ENCODE measurements at regions not wholly inside any gene's neighbourhood (a gene's known extent, or its start where the extent isn't known, plus 50 kb on each side); places are given as distances from the start of the nearest gene placed in this dataset.

- H3K27ac ChIP-seq (ENCODE audit: low read depth, low read length) = no peak overlapping the region
- no peaks in the 10 kb centered on the region for H3K27me3 ChIP-seq (ENCODE audit: control insufficient read depth, insufficient read depth, low read length)
- H3K9ac ChIP-seq (ENCODE audit: low read length) = no peak overlapping the region
- H3K9me3 ChIP-seq (ENCODE audit: control insufficient read depth, insufficient read depth, low read depth, low read length) = no peaks in the 10 kb centered on the region
- no peaks in the 10 kb centered on the region for H3K36me3 ChIP-seq (ENCODE audit: control insufficient read depth, insufficient read depth, low read length)
- no peak overlapping the region for H3K4me3 ChIP-seq (ENCODE audit: low read depth, low read length)
- no peaks in the 10 kb centered on the region for H3K4me1 ChIP-seq (ENCODE audit: control insufficient read depth, insufficient read depth, low read length)
Observed at GRCh38 chr9:107620801-107621200, 131.2 kb upstream of the KLF4 start.

DNA sequence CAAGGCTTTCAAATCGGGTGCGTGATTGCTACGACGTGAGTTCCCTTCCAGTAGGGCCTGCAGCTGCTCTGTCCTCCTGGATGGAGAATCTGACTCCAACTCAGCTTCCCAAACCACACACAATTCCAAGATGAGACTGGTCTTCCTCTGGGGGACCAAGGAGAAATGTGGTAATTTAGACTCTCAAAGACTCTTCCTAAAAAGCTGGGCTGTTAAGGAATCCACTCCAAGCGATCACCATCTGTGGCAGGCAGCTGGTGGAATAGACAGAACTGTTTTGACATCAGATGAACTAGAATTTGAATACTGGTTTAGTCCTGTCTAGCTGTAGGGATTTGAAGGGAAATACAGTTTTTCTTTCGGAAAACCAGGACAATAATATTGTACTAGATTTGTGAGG lies 130.7 kb upstream of the KLF4 start:
- Histone ChIP-seq H3K36me3 (ENCODE audit: control insufficient read depth, insufficient read depth, low read length) (no peaks in the 10 kb centered on the region), H3K9ac (ENCODE audit: low read length) (no peak overlapping the region), H3K4me3 (ENCODE audit: low read depth, low read length) (no peak overlapping the region), H3K27ac (ENCODE audit: low read depth, low read length) (no peak overlapping the region), H3K27me3 (ENCODE audit: control insufficient read depth, insufficient read depth, low read length) (no peaks in the 10 kb centered on the region), H3K4me1 (ENCODE audit: control insufficient read depth, insufficient read depth, low read length) (no peaks in the 10 kb centered on the region), H3K9me3 (ENCODE audit: control insufficient read depth, insufficient read depth, low read depth, low read length) (no peaks in the 10 kb centered on the region)

- Histone ChIP-seq H3K9me3 (ENCODE audit: control insufficient read depth, insufficient read depth, low read depth, low read length) (no peaks in the 10 kb centered on the region), H3K27ac (ENCODE audit: low read depth, low read length) (no peak overlapping the region), H3K9ac (ENCODE audit: low read length) (no peak overlapping the region), H3K4me3 (ENCODE audit: low read depth, low read length) (no peak overlapping the region), H3K27me3 (ENCODE audit: control insufficient read depth, insufficient read depth, low read length) (no peaks in the 10 kb centered on the region), H3K4me1 (ENCODE audit: control insufficient read depth, insufficient read depth, low read length) (no peaks in the 10 kb centered on the region), H3K36me3 (ENCODE audit: control insufficient read depth, insufficient read depth, low read length) (no peaks in the 10 kb centered on the region)
Observed at GRCh38 chr9:107615321-107615720, 125.8 kb upstream of the KLF4 start.

- no peak overlapping the region for H3K9ac ChIP-seq (ENCODE audit: low read length)
- no peaks in the 10 kb centered on the region for H3K9me3 ChIP-seq (ENCODE audit: control insufficient read depth, insufficient read depth, low read depth, low read length)
- H3K27me3 ChIP-seq (ENCODE audit: control insufficient read depth, insufficient read depth, low read length) = no peaks in the 10 kb centered on the region
- H3K36me3 ChIP-seq (ENCODE audit: control insufficient read depth, insufficient read depth, low read length) = no peaks in the 10 kb centered on the region
- H3K4me1 ChIP-seq (ENCODE audit: control insufficient read depth, insufficient read depth, low read length) = no peaks in the 10 kb centered on the region
- H3K27ac ChIP-seq (ENCODE audit: low read depth, low read length) = no peak overlapping the region
- no peak overlapping the region for H3K4me3 ChIP-seq (ENCODE audit: low read depth, low read length)
Observed at GRCh38 chr9:107614765-107615164, 125.2 kb upstream of the KLF4 start.

- Histone ChIP-seq H3K27me3 (ENCODE audit: control insufficient read depth, insufficient read depth, low read length) (no peaks in the 10 kb centered on the region), H3K4me1 (ENCODE audit: control insufficient read depth, insufficient read depth, low read length) (no peaks in the 10 kb centered on the region)
Observed at GRCh38 chr9:107613321-107613720, 123.8 kb upstream of the KLF4 start.

GRCh38 chr9:107612136-107612535 lies 122.6 kb upstream of the KLF4 start:
- Histone ChIP-seq H3K27me3 (ENCODE audit: control insufficient read depth, insufficient read depth, low read length) (no peaks in the 10 kb centered on the region), H3K4me1 (ENCODE audit: control insufficient read depth, insufficient read depth, low read length) (no peaks in the 10 kb centered on the region), H3K27ac (ENCODE audit: low read depth, low read length) (no peak overlapping the region), H3K4me3 (ENCODE audit: low read depth, low read length) (no peak overlapping the region), H3K9me3 (ENCODE audit: control insufficient read depth, insufficient read depth, low read depth, low read length) (no peaks in the 10 kb centered on the region), H3K36me3 (ENCODE audit: control insufficient read depth, insufficient read depth, low read length) (no peaks in the 10 kb centered on the region), H3K9ac (ENCODE audit: low read length) (no peak overlapping the region)

More at GRCh38 chr9:107613321-107613720, 123.8 kb upstream of the KLF4 start:
- no peak overlapping the region for H3K9ac ChIP-seq (ENCODE audit: low read length)
- no peak overlapping the region for H3K4me3 ChIP-seq (ENCODE audit: low read depth, low read length)
- H3K36me3 ChIP-seq (ENCODE audit: control insufficient read depth, insufficient read depth, low read length) = no peaks in the 10 kb centered on the region
- H3K27ac ChIP-seq (ENCODE audit: low read depth, low read length) = no peak overlapping the region
- H3K9me3 ChIP-seq (ENCODE audit: control insufficient read depth, insufficient read depth, low read depth, low read length) = no peaks in the 10 kb centered on the region

DNA sequence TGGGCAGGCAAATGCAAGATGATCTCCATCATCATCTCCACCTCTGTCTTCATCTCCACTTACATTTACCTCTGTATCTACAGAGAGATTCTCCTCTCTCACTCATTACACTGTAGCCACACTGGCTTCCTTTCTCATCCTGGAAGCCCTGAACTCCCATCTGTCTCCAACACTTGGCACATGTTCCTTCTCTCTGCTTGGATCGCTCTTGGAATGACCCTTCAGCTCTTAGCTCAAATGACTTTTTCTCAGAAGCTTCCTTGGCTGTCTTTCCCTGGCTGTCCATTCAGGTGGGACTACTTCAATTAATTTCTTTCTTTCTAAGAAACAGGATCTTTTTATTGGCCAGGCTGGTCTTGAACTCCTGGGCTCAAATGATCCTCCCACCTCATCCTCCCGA lies 120.0 kb upstream of the KLF4 start:
- Histone ChIP-seq H3K27me3 (ENCODE audit: control insufficient read depth, insufficient read depth, low read length) (no peaks in the 10 kb centered on the region), H3K27ac (ENCODE audit: low read depth, low read length) (no peak overlapping the region), H3K4me1 (ENCODE audit: control insufficient read depth, insufficient read depth, low read length) (no peaks in the 10 kb centered on the region), H3K36me3 (ENCODE audit: control insufficient read depth, insufficient read depth, low read length) (no peaks in the 10 kb centered on the region), H3K4me3 (ENCODE audit: low read depth, low read length) (no peak overlapping the region), H3K9me3 (ENCODE audit: control insufficient read depth, insufficient read depth, low read depth, low read length) (no peaks in the 10 kb centered on the region), H3K9ac (ENCODE audit: low read length) (no peak overlapping the region)

- Histone ChIP-seq H3K27ac (ENCODE audit: low read depth, low read length) (no peak overlapping the region), H3K4me3 (ENCODE audit: low read depth, low read length) (no peak overlapping the region), H3K9me3 (ENCODE audit: control insufficient read depth, insufficient read depth, low read depth, low read length) (no peaks in the 10 kb centered on the region), H3K36me3 (ENCODE audit: control insufficient read depth, insufficient read depth, low read length) (no peaks in the 10 kb centered on the region), H3K27me3 (ENCODE audit: control insufficient read depth, insufficient read depth, low read length) (no peaks in the 10 kb centered on the region), H3K4me1 (ENCODE audit: control insufficient read depth, insufficient read depth, low read length) (no peaks in the 10 kb centered on the region), H3K9ac (ENCODE audit: low read length) (no peak overlapping the region)
Observed at GRCh38 chr9:107606149-107606790, 116.7 kb upstream of the KLF4 start.

- no peak overlapping the region for H3K27ac ChIP-seq (ENCODE audit: low read depth, low read length)
- H3K4me1 ChIP-seq (ENCODE audit: control insufficient read depth, insufficient read depth, low read length) = 0 out of 2 replicates have a peak, but pooled peaks cover 2% of the 10 kb centered on the region
- no peaks in the 10 kb centered on the region for H3K36me3 ChIP-seq (ENCODE audit: control insufficient read depth, insufficient read depth, low read length)
- no peaks in the 10 kb centered on the region for H3K9me3 ChIP-seq (ENCODE audit: control insufficient read depth, insufficient read depth, low read depth, low read length)
- no peak overlapping the region for H3K9ac ChIP-seq (ENCODE audit: low read length)
- no peaks in the 10 kb centered on the region for H3K27me3 ChIP-seq (ENCODE audit: control insufficient read depth, insufficient read depth, low read length)
- no peak overlapping the region for H3K4me3 ChIP-seq (ENCODE audit: low read depth, low read length)
Observed at GRCh38 chr9:107605041-107605440, 115.5 kb upstream of the KLF4 start.

DNA sequence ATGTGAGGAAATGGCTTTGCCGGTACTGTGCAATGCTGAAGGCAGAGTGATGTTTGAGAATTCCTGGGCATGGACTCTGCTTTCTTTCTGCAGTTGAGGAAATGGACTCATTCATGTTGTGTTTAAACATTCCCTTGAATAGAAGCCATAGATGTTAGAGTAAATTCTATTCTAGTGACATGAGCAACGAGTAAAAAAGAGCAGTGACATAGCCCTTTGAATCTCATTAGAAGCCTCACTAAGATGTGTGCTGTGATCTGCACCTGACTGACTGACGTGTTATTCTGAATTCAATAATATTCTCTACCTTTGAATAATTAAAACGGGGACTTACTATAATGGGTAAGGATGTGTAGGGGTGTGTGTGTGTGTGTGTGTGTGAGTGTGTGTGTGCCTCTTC lies 113.7 kb upstream of the KLF4 start:
- Histone ChIP-seq H3K4me1 (ENCODE audit: control insufficient read depth, insufficient read depth, low read length) (peaks cover 9% of the 10 kb centered on the region; the same call in 1 of the 2 replicates), H3K36me3 (ENCODE audit: control insufficient read depth, insufficient read depth, low read length) (no peaks in the 10 kb centered on the region), H3K4me3 (ENCODE audit: low read depth, low read length) (no peak overlapping the region), H3K9ac (ENCODE audit: low read length) (no peak overlapping the region), H3K27me3 (ENCODE audit: control insufficient read depth, insufficient read depth, low read length) (no peaks in the 10 kb centered on the region), H3K27ac (ENCODE audit: low read depth, low read length) (no peak overlapping the region), H3K9me3 (ENCODE audit: control insufficient read depth, insufficient read depth, low read depth, low read length) (no peaks in the 10 kb centered on the region)

GRCh38 chr9:107600060-107600573 lies 110.5 kb upstream of the KLF4 start:
- Histone ChIP-seq H3K27ac (ENCODE audit: low read depth, low read length) (no peak overlapping the region), H3K36me3 (ENCODE audit: control insufficient read depth, insufficient read depth, low read length) (no peaks in the 10 kb centered on the region), H3K9ac (ENCODE audit: low read length) (no peak overlapping the region), H3K9me3 (ENCODE audit: control insufficient read depth, insufficient read depth, low read depth, low read length) (no peaks in the 10 kb centered on the region), H3K4me1 (ENCODE audit: control insufficient read depth, insufficient read depth, low read length) (peaks cover 17% of the 10 kb centered on the region; the same call in 1 of the 2 replicates), H3K4me3 (ENCODE audit: low read depth, low read length) (no peak overlapping the region), H3K27me3 (ENCODE audit: control insufficient read depth, insufficient read depth, low read length) (no peaks in the 10 kb centered on the region)

All from HUES6 (cell line).